HUES48 (cell line): ENCODE measurements at regions not wholly inside any gene's neighbourhood (a gene's known extent, or its start where the extent isn't known, plus 50 kb on each side); places are given as distances from the start of the nearest gene placed in this dataset.
"Not testable (repeated sequence)": the region's sequence is repeated elsewhere in the genome, so short reads cannot be mapped to it uniquely, and the experiment has no call there.

Source experiments
- H3K27ac ChIP-seq: one replicate; pipeline ENCODE4 v1.7.0; 2013; ENCODE audit warnings: low read depth, low read length, inconsistent platforms
- H3K27me3 ChIP-seq: 2 replicates; pipeline ENCODE4 v1.6.1; 2013; ENCODE audit warnings: mild to moderate bottlenecking, low read length; ENCODE audit not compliant: control insufficient read depth, insufficient read depth
- H3K36me3 ChIP-seq: 2 replicates; pipeline ENCODE4 v1.6.1; 2013; ENCODE audit warnings: low read length; ENCODE audit not compliant: control insufficient read depth, insufficient read depth
- H3K4me1 ChIP-seq: 2 replicates; pipeline ENCODE4 v1.6.1; 2013; ENCODE audit warnings: mild to moderate bottlenecking, low read length; ENCODE audit not compliant: control insufficient read depth, insufficient read depth
- H3K4me3 ChIP-seq: 2 replicates; pipeline ENCODE4 v1.5.1; 2013; ENCODE audit warnings: mild to moderate bottlenecking, low read depth, low read length
- H3K9ac ChIP-seq: 2 replicates; pipeline ENCODE4 v1.6.1; 2013; ENCODE audit warnings: mild to moderate bottlenecking, low read depth, low read length, moderate library complexity
- H3K9me3 ChIP-seq: 2 replicates; pipeline ENCODE4 v1.6.1; 2013; ENCODE audit warnings: low read length; ENCODE audit not compliant: control insufficient read depth, insufficient read depth

- no peaks in the 10 kb centered on the region for H3K9me3 ChIP-seq
- H3K4me3 ChIP-seq = no peak overlapping the region
- 0 out of 2 replicates have a peak, but pooled peaks cover 2% of the 10 kb centered on the region for H3K4me1 ChIP-seq
- no peak overlapping the region for H3K9ac ChIP-seq
- no peaks in the 10 kb centered on the region for H3K27me3 ChIP-seq
- no peak overlapping the region for H3K27ac ChIP-seq
- H3K36me3 ChIP-seq = no peaks in the 10 kb centered on the region
Observed at GRCh38 chr4:85153221-85153620, 186.7 kb upstream of the WDFY3 start.

- H3K9ac ChIP-seq = no peak overlapping the region
- H3K27me3 ChIP-seq = no peaks in the 10 kb centered on the region
- H3K27ac ChIP-seq = no peak overlapping the region
- H3K9me3 ChIP-seq = no peaks in the 10 kb centered on the region
- H3K4me1 ChIP-seq = 0 out of 2 replicates have a peak, but pooled peaks cover 2% of the 10 kb centered on the region
- no peaks in the 10 kb centered on the region for H3K36me3 ChIP-seq
- no peak overlapping the region for H3K4me3 ChIP-seq
Observed at GRCh38 chr4:85154591-85154990, 188.1 kb upstream of the WDFY3 start.

- Histone ChIP-seq H3K9me3 (no peaks in the 10 kb centered on the region), H3K27ac (no peak overlapping the region), H3K4me3 (no peak overlapping the region), H3K27me3 (no peaks in the 10 kb centered on the region), H3K4me1 (no peaks in the 10 kb centered on the region), H3K36me3 (no peaks in the 10 kb centered on the region), H3K9ac (no peak overlapping the region)
Observed at GRCh38 chr4:85165808-85166207, 199.3 kb upstream of the WDFY3 start.

GRCh38 chr4:85166318-85166717 lies 199.8 kb upstream of the WDFY3 start:
- H3K27ac ChIP-seq = no peak overlapping the region
- H3K9me3 ChIP-seq = no peaks in the 10 kb centered on the region
- no peak overlapping the region for H3K9ac ChIP-seq
- H3K4me1 ChIP-seq = no peaks in the 10 kb centered on the region
- no peaks in the 10 kb centered on the region for H3K27me3 ChIP-seq
- H3K4me3 ChIP-seq = no peak overlapping the region
- H3K36me3 ChIP-seq = no peaks in the 10 kb centered on the region

GRCh38 chr4:85168234-85168834 lies 201.8 kb upstream of the WDFY3 start:
- no peak overlapping the region for H3K9ac ChIP-seq
- no peak overlapping the region for H3K4me3 ChIP-seq
- no peaks in the 10 kb centered on the region for H3K4me1 ChIP-seq
- no peaks in the 10 kb centered on the region for H3K36me3 ChIP-seq
- no peaks in the 10 kb centered on the region for H3K9me3 ChIP-seq
- H3K27me3 ChIP-seq = no peaks in the 10 kb centered on the region
- no peak overlapping the region for H3K27ac ChIP-seq

GRCh38 chr4:85170241-85170640 lies 203.8 kb upstream of the WDFY3 start:
- Histone ChIP-seq H3K27ac (no peak overlapping the region), H3K9me3 (no peaks in the 10 kb centered on the region), H3K27me3 (no peaks in the 10 kb centered on the region), H3K4me3 (no peak overlapping the region), H3K9ac (no peak overlapping the region), H3K4me1 (no peaks in the 10 kb centered on the region), H3K36me3 (no peaks in the 10 kb centered on the region)

GRCh38 chr4:85175190-85175589 lies 208.7 kb upstream of the WDFY3 start:
- Histone ChIP-seq H3K4me3 (no peak overlapping the region), H3K27ac (no peak overlapping the region), H3K36me3 (no peaks in the 10 kb centered on the region), H3K9me3 (no peaks in the 10 kb centered on the region), H3K9ac (no peak overlapping the region), H3K27me3 (no peaks in the 10 kb centered on the region), H3K4me1 (no peaks in the 10 kb centered on the region)

GRCh38 chr4:85177092-85177491 lies 210.6 kb upstream of the WDFY3 start:
- Histone ChIP-seq H3K36me3 (no peaks in the 10 kb centered on the region), H3K27ac (no peak overlapping the region), H3K9me3 (no peaks in the 10 kb centered on the region), H3K4me1 (no peaks in the 10 kb centered on the region), H3K9ac (no peak overlapping the region), H3K27me3 (no peaks in the 10 kb centered on the region), H3K4me3 (no peak overlapping the region)

- no peaks in the 10 kb centered on the region for H3K9me3 ChIP-seq
- no peak overlapping the region for H3K4me3 ChIP-seq
- H3K36me3 ChIP-seq = no peaks in the 10 kb centered on the region
- H3K4me1 ChIP-seq = no peaks in the 10 kb centered on the region
- H3K27ac ChIP-seq = no peak overlapping the region
- H3K27me3 ChIP-seq = no peaks in the 10 kb centered on the region
- no peak overlapping the region for H3K9ac ChIP-seq
Observed at GRCh38 chr4:85177679-85178078, 211.2 kb upstream of the WDFY3 start.

- no peaks in the 10 kb centered on the region for H3K36me3 ChIP-seq
- H3K27me3 ChIP-seq = no peaks in the 10 kb centered on the region
- no peaks in the 10 kb centered on the region for H3K4me1 ChIP-seq
- no peaks in the 10 kb centered on the region for H3K9me3 ChIP-seq
- no peak overlapping the region for H3K4me3 ChIP-seq
- H3K27ac ChIP-seq = no peak overlapping the region
- H3K9ac ChIP-seq = no peak overlapping the region
Observed at GRCh38 chr4:85180533-85180932, 214.0 kb upstream of the WDFY3 start.

GRCh38 chr4:85187106-85187505 lies 220.6 kb upstream of the WDFY3 start:
- H3K4me1 ChIP-seq = no peaks in the 10 kb centered on the region
- H3K36me3 ChIP-seq = no peaks in the 10 kb centered on the region
- no peaks in the 10 kb centered on the region for H3K9me3 ChIP-seq
- no peaks in the 10 kb centered on the region for H3K27me3 ChIP-seq
- no peak overlapping the region for H3K27ac ChIP-seq
- no peak overlapping the region for H3K4me3 ChIP-seq
- no peak overlapping the region for H3K9ac ChIP-seq

GRCh38 chr4:85196015-85196414 lies 229.5 kb upstream of the WDFY3 start:
- peaks cover 13% of the 10 kb centered on the region for H3K9me3 ChIP-seq
- not testable (repeated sequence) for H3K27me3 ChIP-seq, H3K9ac ChIP-seq, H3K4me1 ChIP-seq, H3K27ac ChIP-seq, H3K36me3 ChIP-seq, H3K4me3 ChIP-seq
